Astrocyte of the cerebellum (primary cell): ENCODE measurements at regions not wholly inside any gene's neighbourhood (a gene's known extent, or its start where the extent isn't known, plus 50 kb on each side); places are given as distances from the start of the nearest gene placed in this dataset.

Experiments used
- DNase-seq: peaks from one replicate; pipeline ENCODE4 v3.0.0-alpha.2; 2011; ENCODE audit warnings: low read depth
- H3K4me3 ChIP-seq: 2 replicates; pipeline ENCODE4 v1.5.1; 2011; ENCODE audit warnings: mild to moderate bottlenecking, low read depth, low read length, moderate library complexity
- in situ Hi-C: cut with HindIII; loops from 2 replicates; pipeline ENCODE4 v1.10.0; 2017; ENCODE audit warnings: low sequenced_read_pairs
- TF ChIP-seq, protein P1 (sequence below): IDR thresholded peaks from 2 replicates; pipeline ENCODE4 v1.5.1; 2012; ENCODE audit warnings: low read length, low read depth, moderate library complexity, mild to moderate bottlenecking; ENCODE audit errors: missing control alignments

DNA sequence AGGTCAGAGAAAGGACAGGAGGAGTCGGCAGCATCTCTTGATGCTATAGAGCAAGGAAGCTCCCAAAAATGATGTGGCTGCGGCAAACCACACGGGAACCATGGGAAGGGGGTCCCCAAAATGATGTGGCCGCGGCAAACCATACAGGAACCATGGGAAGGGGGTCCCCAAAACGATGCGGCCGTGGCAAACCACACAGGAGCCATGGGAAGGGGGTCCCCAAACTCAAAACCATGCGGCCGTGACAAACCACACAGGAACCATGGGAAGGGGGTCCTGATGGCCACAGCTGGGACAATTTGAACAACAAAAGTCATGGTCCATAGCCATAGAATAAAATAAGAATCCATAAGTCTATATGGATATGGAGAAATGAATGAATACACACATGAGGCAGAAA lies 58.4 kb upstream of the GLI2 start:
- no peak overlapping the region for H3K4me3 ChIP-seq
- DNase-seq = no peak
- in situ Hi-C loops = no loop called here
- TF ChIP-seq, protein P1, sequence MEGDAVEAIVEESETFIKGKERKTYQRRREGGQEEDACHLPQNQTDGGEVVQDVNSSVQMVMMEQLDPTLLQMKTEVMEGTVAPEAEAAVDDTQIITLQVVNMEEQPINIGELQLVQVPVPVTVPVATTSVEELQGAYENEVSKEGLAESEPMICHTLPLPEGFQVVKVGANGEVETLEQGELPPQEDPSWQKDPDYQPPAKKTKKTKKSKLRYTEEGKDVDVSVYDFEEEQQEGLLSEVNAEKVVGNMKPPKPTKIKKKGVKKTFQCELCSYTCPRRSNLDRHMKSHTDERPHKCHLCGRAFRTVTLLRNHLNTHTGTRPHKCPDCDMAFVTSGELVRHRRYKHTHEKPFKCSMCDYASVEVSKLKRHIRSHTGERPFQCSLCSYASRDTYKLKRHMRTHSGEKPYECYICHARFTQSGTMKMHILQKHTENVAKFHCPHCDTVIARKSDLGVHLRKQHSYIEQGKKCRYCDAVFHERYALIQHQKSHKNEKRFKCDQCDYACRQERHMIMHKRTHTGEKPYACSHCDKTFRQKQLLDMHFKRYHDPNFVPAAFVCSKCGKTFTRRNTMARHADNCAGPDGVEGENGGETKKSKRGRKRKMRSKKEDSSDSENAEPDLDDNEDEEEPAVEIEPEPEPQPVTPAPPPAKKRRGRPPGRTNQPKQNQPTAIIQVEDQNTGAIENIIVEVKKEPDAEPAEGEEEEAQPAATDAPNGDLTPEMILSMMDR = no peak

DNA sequence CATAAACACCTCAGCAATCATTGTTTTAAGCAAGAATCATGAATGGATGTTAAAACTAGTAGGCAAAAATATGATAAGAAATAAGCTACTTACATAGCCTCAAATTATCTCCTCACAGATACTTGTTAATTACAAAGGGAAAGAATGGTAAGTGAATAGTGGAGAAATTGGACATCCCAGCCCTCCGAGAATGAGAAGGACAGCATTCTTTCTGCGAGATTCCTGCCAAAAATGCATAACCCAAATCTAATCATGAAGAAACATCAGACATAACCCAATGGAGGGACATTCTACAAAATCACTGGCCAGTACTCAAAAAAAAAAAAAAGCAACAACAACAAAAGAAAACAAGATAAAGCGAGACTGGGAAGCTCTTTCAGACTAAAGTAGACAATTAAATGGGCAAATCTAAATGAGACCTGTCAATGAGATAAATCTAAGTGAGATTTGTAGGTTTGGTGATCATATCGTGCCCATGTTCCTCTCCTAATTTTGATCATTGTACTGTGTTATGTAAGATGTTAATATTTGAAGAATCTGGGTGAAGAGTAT lies 57.9 kb upstream of the GLI2 start:
- TF ChIP-seq, protein P1 = no peak
- in situ Hi-C loops = no loop called here
- peak; percentile 31 for DNase-seq
- no peak overlapping the region for H3K4me3 ChIP-seq

DNA sequence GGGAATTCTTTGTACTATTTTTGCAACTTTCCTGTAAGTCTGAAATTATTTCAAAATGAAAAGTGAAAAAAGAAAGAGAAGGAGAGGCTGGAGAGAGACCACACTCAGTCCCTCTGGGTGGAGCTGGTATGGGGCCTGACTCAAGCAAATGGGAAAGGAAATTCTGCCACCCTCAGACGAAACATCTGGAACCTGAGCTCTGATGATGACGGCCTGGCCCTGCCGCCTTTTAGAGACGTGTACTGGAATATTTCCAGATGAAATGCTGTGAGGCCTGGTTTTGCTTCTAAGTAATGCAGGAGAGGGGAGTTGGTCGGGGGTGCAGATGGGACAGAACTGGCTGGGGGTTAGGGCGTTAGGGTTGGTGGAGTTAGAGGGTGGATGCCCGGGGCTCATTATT lies 57.4 kb upstream of the GLI2 start:
- TF ChIP-seq, protein P1 = no peak
- H3K4me3 ChIP-seq = no peak overlapping the region
- no peak for DNase-seq
- in situ Hi-C loops = no loop called here

DNA sequence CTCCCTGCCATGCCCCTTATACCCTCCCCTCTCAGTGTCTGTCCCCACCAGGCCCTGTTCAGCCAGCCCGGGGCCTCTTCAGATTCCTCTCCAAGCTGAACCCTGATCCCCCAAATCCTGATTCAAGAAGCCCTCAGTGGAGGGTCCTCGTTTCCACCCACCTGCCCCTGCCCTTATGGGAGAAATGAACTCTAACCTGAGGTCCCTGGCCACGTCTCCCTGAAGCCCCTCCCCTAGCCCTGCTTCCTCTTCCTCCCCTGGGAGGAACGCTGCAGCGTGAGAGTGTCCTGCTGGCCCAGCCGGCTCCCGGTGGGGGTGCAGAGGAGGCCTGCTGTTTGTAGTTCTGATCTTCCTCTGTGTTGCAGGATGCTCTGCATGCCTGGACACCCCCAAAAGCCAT lies 56.7 kb upstream of the GLI2 start:
- H3K4me3 ChIP-seq = no peak overlapping the region
- DNase-seq = no peak
- TF ChIP-seq, protein P1 = no peak
- in situ Hi-C loops = no loop called here

DNA sequence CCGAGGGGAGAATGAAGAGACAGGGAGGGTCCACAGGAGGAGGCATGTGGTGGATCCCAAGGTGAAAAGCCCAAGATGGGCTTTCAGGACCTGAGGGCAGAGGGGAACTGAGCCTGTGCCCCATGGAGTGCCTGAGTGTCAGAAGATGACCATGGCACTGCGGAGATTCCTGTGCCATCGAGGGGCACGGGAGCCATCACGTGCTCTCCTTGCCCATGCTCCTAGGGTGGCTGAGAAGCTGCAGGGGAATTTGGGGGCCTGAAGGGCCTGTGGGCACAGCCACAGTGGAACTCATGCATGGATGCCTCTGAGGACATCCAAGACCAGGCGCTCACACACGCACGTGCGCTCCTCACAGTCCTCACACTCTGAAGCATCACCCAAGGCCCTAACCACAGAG lies 56.1 kb upstream of the GLI2 start:
- H3K4me3 ChIP-seq = no peak overlapping the region
- TF ChIP-seq, protein P1 = no peak
- in situ Hi-C loops = no loop called here
- no peak for DNase-seq

DNA sequence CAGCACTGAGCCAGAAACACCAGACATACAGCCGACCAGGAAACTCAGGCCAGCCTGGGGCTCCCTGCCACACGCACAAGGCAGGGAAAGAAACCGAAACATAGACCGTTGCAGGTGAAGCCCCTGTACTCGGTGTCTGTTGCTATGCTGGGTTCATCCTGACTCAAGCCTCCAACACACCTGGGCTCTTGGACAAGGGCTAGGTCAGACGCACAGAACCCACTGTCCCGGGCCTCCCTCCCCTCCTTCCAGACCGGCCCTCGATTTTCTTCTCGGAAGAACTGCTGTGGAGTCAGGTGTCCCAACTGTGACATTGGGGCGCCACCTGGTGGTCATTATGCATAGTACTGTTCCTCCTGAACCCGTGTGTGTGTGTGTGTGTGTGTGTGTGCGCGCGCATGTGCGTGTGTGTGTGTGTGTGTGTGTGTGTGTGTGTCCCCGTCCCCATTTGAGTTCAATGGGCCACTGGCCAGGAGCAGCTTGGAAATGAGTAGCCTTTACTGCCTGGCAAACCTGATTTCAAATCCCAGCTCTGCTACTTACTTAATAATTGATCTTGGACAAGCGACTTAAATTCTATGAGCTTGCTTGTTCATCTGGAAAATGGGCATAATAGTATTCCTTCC lies 55.4 kb upstream of the GLI2 start:
- in situ Hi-C loops = no loop called here
- no peak overlapping the region for H3K4me3 ChIP-seq
- peak; percentile 83 for DNase-seq
- TF ChIP-seq, protein P1 = peak; percentile 67

DNA sequence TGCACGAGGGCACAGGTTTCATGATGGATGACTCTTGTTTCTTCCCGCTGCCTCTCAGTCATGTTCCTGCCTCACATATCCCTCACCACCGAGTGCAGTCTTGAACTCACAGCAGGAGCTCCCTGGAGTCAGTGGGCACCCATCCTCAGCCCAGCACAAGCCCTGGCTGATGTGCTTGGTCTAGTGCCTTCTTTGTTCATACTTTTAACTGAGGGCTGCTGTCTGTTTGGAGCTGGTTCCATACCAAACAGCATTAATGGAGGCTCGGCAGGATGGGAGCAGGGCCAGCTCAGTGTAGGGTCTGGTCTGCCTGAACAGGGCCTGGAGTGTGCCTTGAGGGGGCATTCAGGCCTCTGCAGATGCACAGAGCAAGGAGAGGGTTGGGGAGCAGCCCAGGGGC lies 54.5 kb upstream of the GLI2 start:
- in situ Hi-C loops = no loop called here
- DNase-seq = no peak
- TF ChIP-seq, protein P1 = no peak
- H3K4me3 ChIP-seq = no peak overlapping the region
